ENCODE measurements at regions not wholly inside any gene's neighbourhood (a gene's known extent, or its start where the extent isn't known, plus 50 kb on each side); places are given as distances from the start of the nearest gene placed in this dataset.

GRCh38 chr10:129366450-129366849 is 100.6 kb upstream of the MGMT start:
- TF ChIP-seq POLR2A (IDR thresholded peaks at IDR 0.05; ENCODE audit: low read length) (no peak), GATA1 (IDR thresholded peaks at IDR 0.05; ENCODE audit: low read depth, low read length) (no peak)

Measured in erythroblast (primary cell).